ENCODE measurements at regions not wholly inside any gene's neighbourhood (a gene's known extent, or its start where the extent isn't known, plus 50 kb on each side); places are given as distances from the start of the nearest gene placed in this dataset.

DNA sequence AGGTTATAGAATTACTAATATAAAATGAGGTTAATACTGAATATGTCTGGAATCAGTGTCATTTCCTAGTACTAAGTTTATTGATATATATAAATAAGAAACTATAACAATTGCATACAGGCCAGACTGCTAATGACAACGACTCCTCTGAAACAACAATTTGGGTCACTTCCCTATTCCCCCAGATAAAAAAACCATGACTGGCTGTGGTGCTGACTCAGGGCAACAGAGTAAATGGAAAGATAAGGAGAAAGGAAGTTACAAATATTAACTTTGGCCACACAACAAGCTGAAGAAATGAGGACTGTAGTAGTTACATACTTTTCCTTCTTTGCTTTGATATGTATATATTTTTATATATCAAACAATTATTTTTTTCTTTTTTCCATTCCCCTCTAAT lies 263.7 kb upstream of the PCDH9 start:
- Mint-ChIP-seq H3K4me1 (ENCODE audit: low read depth, unreplicated experiment) (no peaks in the 10 kb centered on the region), H3K27ac (ENCODE audit: unreplicated experiment) (no peak overlapping the region), H3K27me3 (ENCODE audit: low read depth, unreplicated experiment) (no peaks in the 10 kb centered on the region), H3K4me3 (ENCODE audit: unreplicated experiment) (no peak overlapping the region), H3K9me3 (ENCODE audit: unreplicated experiment) (no peaks in the 10 kb centered on the region), H3K36me3 (ENCODE audit: low read depth, unreplicated experiment) (no peaks in the 10 kb centered on the region)
- no peaks in the 10 kb centered on the region for H3K27me3 ChIP-seq (ENCODE audit: insufficient read depth, low read length)
- no peaks in the 10 kb centered on the region for H3K9me3 ChIP-seq (ENCODE audit: insufficient read depth, low read depth, low read length)
- H3K4me2 ChIP-seq (ENCODE audit: low read length): no peak overlapping the region
- no peak overlapping the region for H3K4me3 ChIP-seq (ENCODE audit: insufficient read depth, low read depth, low read length)
- H4K20me1 ChIP-seq (ENCODE audit: insufficient read depth, low read length): no peaks in the 10 kb centered on the region
- H3K36me3 ChIP-seq (ENCODE audit: insufficient read depth, low read length): no peaks in the 10 kb centered on the region
- no peak overlapping the region for H2AFZ ChIP-seq (ENCODE audit: low read depth, low read length)
- H3K4me1 ChIP-seq (ENCODE audit: insufficient read depth, low read length): no peaks in the 10 kb centered on the region
- H3K27ac ChIP-seq (ENCODE audit: low read depth, low read length): no peak overlapping the region
- FAIRE-seq (no peak), DNase-seq (ENCODE audit: low read depth) (peak; percentile 22)
- no peak overlapping the region for H3K9ac ChIP-seq (ENCODE audit: low read length)
- no peaks in the 10 kb centered on the region for H3K79me2 ChIP-seq (ENCODE audit: insufficient read depth, low read length)
- no peak for TF ChIP-seq EZH2 (IDR thresholded peaks at IDR 0.05; ENCODE audit: insufficient read depth, low read length)
- TF ChIP-seq, protein P1, sequence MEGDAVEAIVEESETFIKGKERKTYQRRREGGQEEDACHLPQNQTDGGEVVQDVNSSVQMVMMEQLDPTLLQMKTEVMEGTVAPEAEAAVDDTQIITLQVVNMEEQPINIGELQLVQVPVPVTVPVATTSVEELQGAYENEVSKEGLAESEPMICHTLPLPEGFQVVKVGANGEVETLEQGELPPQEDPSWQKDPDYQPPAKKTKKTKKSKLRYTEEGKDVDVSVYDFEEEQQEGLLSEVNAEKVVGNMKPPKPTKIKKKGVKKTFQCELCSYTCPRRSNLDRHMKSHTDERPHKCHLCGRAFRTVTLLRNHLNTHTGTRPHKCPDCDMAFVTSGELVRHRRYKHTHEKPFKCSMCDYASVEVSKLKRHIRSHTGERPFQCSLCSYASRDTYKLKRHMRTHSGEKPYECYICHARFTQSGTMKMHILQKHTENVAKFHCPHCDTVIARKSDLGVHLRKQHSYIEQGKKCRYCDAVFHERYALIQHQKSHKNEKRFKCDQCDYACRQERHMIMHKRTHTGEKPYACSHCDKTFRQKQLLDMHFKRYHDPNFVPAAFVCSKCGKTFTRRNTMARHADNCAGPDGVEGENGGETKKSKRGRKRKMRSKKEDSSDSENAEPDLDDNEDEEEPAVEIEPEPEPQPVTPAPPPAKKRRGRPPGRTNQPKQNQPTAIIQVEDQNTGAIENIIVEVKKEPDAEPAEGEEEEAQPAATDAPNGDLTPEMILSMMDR (IDR thresholded peaks at IDR 0.05; ENCODE audit: insufficient read depth, low read depth, low read length): no peak

DNA sequence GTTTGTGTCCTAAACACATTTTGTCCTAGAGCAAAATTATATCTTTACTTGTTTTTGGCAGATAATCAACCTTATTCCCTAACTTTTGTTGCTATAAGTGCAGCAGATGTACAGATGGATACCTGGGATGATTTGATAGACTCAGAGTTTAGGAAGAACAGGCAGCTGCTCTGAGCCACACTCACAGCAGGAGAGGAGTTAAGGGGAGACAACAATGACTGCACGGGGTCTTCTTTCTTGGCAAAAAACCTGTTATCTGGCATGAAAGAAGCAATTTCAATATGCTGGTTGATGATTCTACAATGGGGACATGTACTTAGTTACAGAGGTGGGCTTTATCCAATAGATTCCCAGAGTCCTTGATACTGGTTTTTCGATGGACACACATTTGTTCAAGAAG lies 258.9 kb upstream of the PCDH9 start:
- no peaks in the 10 kb centered on the region for H3K9me3 Mint-ChIP-seq (ENCODE audit: unreplicated experiment)
- no peaks in the 10 kb centered on the region for H3K4me1 Mint-ChIP-seq (ENCODE audit: low read depth, unreplicated experiment)
- no peak overlapping the region for H3K9ac ChIP-seq (ENCODE audit: low read length)
- no peaks in the 10 kb centered on the region for H3K36me3 ChIP-seq (ENCODE audit: insufficient read depth, low read length)
- H2AFZ ChIP-seq (ENCODE audit: low read depth, low read length): no peak overlapping the region
- FAIRE-seq (no peak), DNase-seq (ENCODE audit: low read depth) (no peak)
- H3K4me3 ChIP-seq (ENCODE audit: insufficient read depth, low read depth, low read length): no peak overlapping the region
- no peak overlapping the region for H3K4me2 ChIP-seq (ENCODE audit: low read length)
- no peak overlapping the region for H3K4me3 Mint-ChIP-seq (ENCODE audit: unreplicated experiment)
- no peak overlapping the region for H3K27ac Mint-ChIP-seq (ENCODE audit: unreplicated experiment)
- H3K79me2 ChIP-seq (ENCODE audit: insufficient read depth, low read length): no peaks in the 10 kb centered on the region
- no peaks in the 10 kb centered on the region for H3K9me3 ChIP-seq (ENCODE audit: insufficient read depth, low read depth, low read length)
- H3K4me1 ChIP-seq (ENCODE audit: insufficient read depth, low read length): no peaks in the 10 kb centered on the region
- no peaks in the 10 kb centered on the region for H4K20me1 ChIP-seq (ENCODE audit: insufficient read depth, low read length)
- H3K27me3 ChIP-seq (ENCODE audit: insufficient read depth, low read length): no peaks in the 10 kb centered on the region
- no peaks in the 10 kb centered on the region for H3K27me3 Mint-ChIP-seq (ENCODE audit: low read depth, unreplicated experiment)
- no peak overlapping the region for H3K27ac ChIP-seq (ENCODE audit: low read depth, low read length)
- no peaks in the 10 kb centered on the region for H3K36me3 Mint-ChIP-seq (ENCODE audit: low read depth, unreplicated experiment)
- TF ChIP-seq, protein P1 (IDR thresholded peaks at IDR 0.05; ENCODE audit: insufficient read depth, low read depth, low read length): no peak
- no peak for TF ChIP-seq EZH2 (IDR thresholded peaks at IDR 0.05; ENCODE audit: insufficient read depth, low read length)

DNA sequence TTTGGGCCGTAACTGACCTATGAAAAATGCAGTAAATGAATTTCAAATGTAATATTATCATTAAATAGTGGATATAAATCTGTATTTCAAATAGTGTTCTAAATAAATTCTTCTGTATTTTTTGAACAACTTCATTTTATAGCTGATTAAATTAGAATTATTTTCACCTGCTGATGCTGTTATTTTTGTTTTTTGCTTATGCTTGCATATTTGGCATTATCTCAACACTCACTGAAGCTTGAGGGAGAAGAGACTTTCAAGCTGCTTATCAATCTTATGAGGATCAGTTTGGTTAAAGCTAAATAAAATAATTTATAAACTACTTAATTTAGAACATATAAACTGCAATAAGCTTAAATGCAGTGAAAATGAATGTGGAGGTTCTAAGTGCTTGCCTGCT lies 251.3 kb upstream of the PCDH9 start:
- Mint-ChIP-seq H3K4me1 (ENCODE audit: low read depth, unreplicated experiment) (no peaks in the 10 kb centered on the region), H3K4me3 (ENCODE audit: unreplicated experiment) (no peak overlapping the region), H3K9me3 (ENCODE audit: unreplicated experiment) (no peaks in the 10 kb centered on the region), H3K27me3 (ENCODE audit: low read depth, unreplicated experiment) (no peaks in the 10 kb centered on the region), H3K36me3 (ENCODE audit: low read depth, unreplicated experiment) (no peaks in the 10 kb centered on the region), H3K27ac (ENCODE audit: unreplicated experiment) (no peak overlapping the region)
- H3K9me3 ChIP-seq (ENCODE audit: insufficient read depth, low read depth, low read length): no peaks in the 10 kb centered on the region
- H3K4me3 ChIP-seq (ENCODE audit: insufficient read depth, low read depth, low read length): no peak overlapping the region
- H4K20me1 ChIP-seq (ENCODE audit: insufficient read depth, low read length): no peaks in the 10 kb centered on the region
- H3K27me3 ChIP-seq (ENCODE audit: insufficient read depth, low read length): no peaks in the 10 kb centered on the region
- no peaks in the 10 kb centered on the region for H3K36me3 ChIP-seq (ENCODE audit: insufficient read depth, low read length)
- FAIRE-seq: no peak
- H2AFZ ChIP-seq (ENCODE audit: low read depth, low read length): no peak overlapping the region
- no peak for TF ChIP-seq EZH2 (IDR thresholded peaks at IDR 0.05; ENCODE audit: insufficient read depth, low read length)
- TF ChIP-seq, protein P1 (IDR thresholded peaks at IDR 0.05; ENCODE audit: insufficient read depth, low read depth, low read length): no peak
- H3K79me2 ChIP-seq (ENCODE audit: insufficient read depth, low read length): no peaks in the 10 kb centered on the region
- H3K27ac ChIP-seq (ENCODE audit: low read depth, low read length): no peak overlapping the region
- H3K9ac ChIP-seq (ENCODE audit: low read length): no peak overlapping the region
- no peaks in the 10 kb centered on the region for H3K4me1 ChIP-seq (ENCODE audit: insufficient read depth, low read length)
- no peak for DNase-seq (ENCODE audit: low read depth)
- no peak overlapping the region for H3K4me2 ChIP-seq (ENCODE audit: low read length)
